HEK293 (cell line): ENCODE measurements at regions not wholly inside any gene's neighbourhood (a gene's known extent, or its start where the extent isn't known, plus 50 kb on each side); places are given as distances from the start of the nearest gene placed in this dataset.

Experiments used
- CTCF ChIA-PET: fragments of 350-600 bp; formaldehyde crosslinking; extraction: SDS; loops from one replicate; lab custom pipeline; 2021; ENCODE audit warnings: antibody characterized with exemption; lab: Yijun Ruan, JAX
- POLR2A ChIA-PET: fragments of 300-600 bp; formaldehyde crosslinking; extraction: SDS; loops from one replicate; lab custom pipeline; 2020; ENCODE audit warnings: antibody characterized with exemption, inconsistent platforms; lab: Yijun Ruan, JAX
- H3K27ac ChIP-seq: fragments of 200-500 bp; sonication (Bioruptor generic); 2 replicates; pipeline ENCODE4 v1.5.1; 2014; ENCODE audit warnings: low read depth, low read length, control low read depth, inconsistent platforms; ENCODE audit errors: extremely low read depth
- H3K36me3 ChIP-seq, 2 experiments: fragments of 200-500 bp in 1 of 2; sonication (Bioruptor generic) in 1 of 2; 1 replicate in 1 of 2; 2 replicates in 1 of 2; pipeline ENCODE4 v1.5.1; 2014 to 2017; ENCODE audit warnings: inconsistent platforms in 2 of 2, low read length in 2 of 2; ENCODE audit not compliant: control insufficient read depth in 2 of 2, insufficient read depth in 1 of 2
- H3K4me1 ChIP-seq: fragments of 200-500 bp; sonication (Bioruptor generic); 2 replicates; pipeline ENCODE4 v1.5.1; 2014; ENCODE audit warnings: mild to moderate bottlenecking, low read length, inconsistent platforms; ENCODE audit not compliant: control insufficient read depth, insufficient read depth
- H3K4me3 ChIP-seq: 2 replicates; pipeline ENCODE4 v1.5.1; 2011; ENCODE audit warnings: low read depth, mild to moderate bottlenecking, control low read depth, low read length, moderate library complexity
- H3K9me3 ChIP-seq: fragments of 200-500 bp; sonication (Bioruptor generic); 2 replicates; pipeline ENCODE4 v1.5.1; 2014; ENCODE audit warnings: low read depth, low read length, inconsistent platforms; ENCODE audit not compliant: control insufficient read depth, insufficient read depth
- HOXA7 ChIP-seq: sonication (generic); formaldehyde crosslinking; IDR thresholded peaks from 2 replicates; pipeline ENCODE4 v1.8.1; 2022; ENCODE audit warnings: missing genetic modification reagents, borderline replicate concordance
- SCRT2 ChIP-seq: fragments of 450-650 bp; formaldehyde crosslinking; IDR thresholded peaks from 2 replicates; pipeline ENCODE4 v1.5.1; 2016; ENCODE audit warnings: missing biosample characterization, missing genetic modification characterization
- SETDB1 ChIP-seq: IDR thresholded peaks from one replicate; pipeline ENCODE4 v1.6.1; 2017; ENCODE audit warnings: mild to moderate bottlenecking, low read length, moderate library complexity, mixed read lengths; ENCODE audit not compliant: insufficient read length
- ZIC2 ChIP-seq: fragments of 450-650 bp; formaldehyde crosslinking; IDR thresholded peaks from 2 replicates; pipeline ENCODE4 v1.5.1; 2016; ENCODE audit warnings: missing biosample characterization, missing genetic modification characterization
- ZNF19 ChIP-seq: fragments of 450-650 bp; formaldehyde crosslinking; IDR thresholded peaks from 2 replicates; pipeline ENCODE4; 2016; ENCODE audit warnings: missing biosample characterization, missing genetic modification characterization, low read depth
- ZNF366 ChIP-seq: fragments of 450-650 bp; formaldehyde crosslinking; conservative IDR thresholded peaks from 2 replicates; pipeline ENCODE4 v1.5.1; 2016; ENCODE audit warnings: missing biosample characterization, missing genetic modification characterization
- ZNF660 ChIP-seq: fragments of 450-650 bp; IDR thresholded peaks from 2 replicates; pipeline ENCODE4 v1.5.1; 2018; ENCODE audit warnings: missing biosample characterization, mild to moderate bottlenecking, missing genetic modification characterization
- ZNF664 ChIP-seq: fragments of 450-650 bp; formaldehyde crosslinking; IDR thresholded peaks from 2 replicates; pipeline ENCODE4 v1.5.1; 2016; ENCODE audit warnings: missing biosample characterization, missing genetic modification characterization
- ZNF677 ChIP-seq: fragments of 450-650 bp; IDR thresholded peaks from 2 replicates; pipeline ENCODE4 v1.5.0; 2018; ENCODE audit warnings: missing biosample characterization, mild to moderate bottlenecking, missing genetic modification characterization, moderate library complexity
- TF ChIP-seq, protein P1 (sequence below): fragments of 450-650 bp; formaldehyde crosslinking; IDR thresholded peaks from 2 replicates; pipeline ENCODE4 v1.5.1; 2017; ENCODE audit warnings: missing biosample characterization, missing genetic modification characterization

DNA sequence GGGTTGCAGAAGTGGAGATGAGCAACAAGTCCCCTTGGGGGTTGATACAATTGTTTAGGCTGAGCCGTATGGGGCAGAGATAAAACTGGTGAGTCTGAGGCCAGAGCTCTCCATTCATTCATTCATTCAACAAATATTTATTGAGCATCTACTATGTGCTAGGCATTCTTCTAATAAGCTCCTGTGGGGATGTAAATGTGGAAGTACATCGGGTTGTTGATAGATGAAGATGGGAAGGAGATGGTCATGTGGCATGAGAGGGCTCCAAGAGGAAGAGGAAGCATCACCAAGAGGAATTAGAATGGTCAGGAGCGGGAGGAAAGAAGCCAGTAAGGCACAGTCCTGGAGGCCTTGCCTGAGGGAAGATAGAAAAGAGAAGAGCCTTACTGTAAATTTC lies 98.7 kb upstream of the MLN start:
- Histone ChIP-seq H3K9me3 (no peaks in the 10 kb centered on the region), H3K4me1 (no peaks in the 10 kb centered on the region), H3K27ac (no peak overlapping the region), H3K36me3 (no peaks in the 10 kb centered on the region), H3K4me3 (no peak overlapping the region)
- TF ChIP-seq SCRT2: peak; percentile 4; the same call in 1 of the 2 replicates
- TF ChIP-seq, protein P1, sequence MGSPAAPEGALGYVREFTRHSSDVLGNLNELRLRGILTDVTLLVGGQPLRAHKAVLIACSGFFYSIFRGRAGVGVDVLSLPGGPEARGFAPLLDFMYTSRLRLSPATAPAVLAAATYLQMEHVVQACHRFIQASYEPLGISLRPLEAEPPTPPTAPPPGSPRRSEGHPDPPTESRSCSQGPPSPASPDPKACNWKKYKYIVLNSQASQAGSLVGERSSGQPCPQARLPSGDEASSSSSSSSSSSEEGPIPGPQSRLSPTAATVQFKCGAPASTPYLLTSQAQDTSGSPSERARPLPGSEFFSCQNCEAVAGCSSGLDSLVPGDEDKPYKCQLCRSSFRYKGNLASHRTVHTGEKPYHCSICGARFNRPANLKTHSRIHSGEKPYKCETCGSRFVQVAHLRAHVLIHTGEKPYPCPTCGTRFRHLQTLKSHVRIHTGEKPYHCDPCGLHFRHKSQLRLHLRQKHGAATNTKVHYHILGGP (tag by site-specific recombination): no peak
- no peak for TF ChIP-seq ZNF660 (tag by site-specific recombination)
- no peak for TF ChIP-seq ZNF366 (tag by site-specific recombination)
- TF ChIP-seq ZNF664: peak; percentile 57; the same call in 1 of the 2 replicates
- ChIA-PET CTCF (interaction anchor here (0.7 kb wide), 1 partner anchor 85 kb away, joined by 5 read pairs; no protein-coding TSS in a partner anchor), POLR2A (no interaction called here)

DNA sequence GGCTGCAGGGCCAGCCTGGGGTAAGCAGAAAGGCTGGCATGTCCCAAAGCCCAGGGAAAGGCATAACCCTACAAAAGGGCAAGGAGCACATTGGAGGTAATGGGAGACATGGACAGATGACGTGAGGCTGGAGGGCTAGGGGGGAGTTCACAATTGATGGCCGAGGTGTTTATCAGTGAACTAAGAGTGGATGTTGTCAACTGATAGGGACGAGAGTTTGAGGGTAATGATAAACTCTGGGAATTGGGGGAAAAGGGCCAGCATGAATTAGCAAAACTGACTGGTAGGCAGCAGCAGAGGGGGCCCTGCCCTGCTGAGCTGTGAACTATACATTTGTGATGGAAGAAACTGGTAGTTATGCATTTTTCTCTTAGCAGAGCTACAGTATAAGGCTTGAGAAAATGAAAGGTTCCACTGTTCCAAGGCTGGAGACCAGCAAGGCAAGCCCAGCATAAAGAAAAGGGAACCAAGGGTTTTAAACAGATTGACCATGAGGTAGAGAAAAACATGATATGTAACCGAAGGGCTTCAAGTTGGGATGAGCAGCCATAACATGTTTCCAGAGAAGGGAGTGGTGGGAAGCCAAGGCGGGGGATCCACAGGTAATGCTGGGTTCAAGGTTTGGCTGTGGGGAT lies 98.1 kb upstream of the MLN start:
- TF ChIP-seq, protein P1 (tag by site-specific recombination): no peak
- no peak for TF ChIP-seq HOXA7 (CRISPR knock-in tag)
- peak; percentile 45; the same call in 1 of the 2 replicates for TF ChIP-seq SCRT2
- Histone ChIP-seq H3K9me3 (no peaks in the 10 kb centered on the region), H3K36me3 (no peaks in the 10 kb centered on the region), H3K4me3 (no peak overlapping the region), H3K27ac (no peak overlapping the region), H3K4me1 (no peaks in the 10 kb centered on the region)
- ChIA-PET CTCF (interaction anchor here (0.7 kb wide), 1 partner anchor 85 kb away, joined by 5 read pairs; no protein-coding TSS in a partner anchor), POLR2A (no interaction called here)

DNA sequence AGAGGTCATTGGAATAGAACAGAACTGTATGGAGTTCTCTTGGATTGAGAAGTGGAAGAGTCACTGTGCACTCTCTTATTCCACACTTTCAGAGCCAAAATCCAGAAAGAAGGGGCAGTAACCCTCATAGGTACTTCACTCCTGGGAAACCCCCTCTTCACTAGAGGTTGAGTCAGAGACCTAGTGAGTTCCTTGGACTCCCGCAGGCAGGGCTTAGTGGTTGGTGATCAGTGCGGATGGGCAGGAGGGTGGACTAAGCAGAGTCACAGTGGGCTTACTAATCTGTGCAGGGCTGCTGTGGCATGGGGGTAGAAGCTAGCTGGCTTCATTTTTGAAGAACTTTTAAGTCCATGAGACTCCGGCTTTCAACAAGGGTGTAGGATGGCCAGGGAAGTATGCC lies 95.0 kb upstream of the MLN start:
- H3K4me3 ChIP-seq: no peak overlapping the region
- TF ChIP-seq ZNF19 (tag by site-specific recombination) (no peak), SCRT2 (0 out of 2 replicates have a peak, but pooled peaks have one; percentile 4)
- no peaks in the 10 kb centered on the region for H3K9me3 ChIP-seq
- no peaks in the 10 kb centered on the region for H3K4me1 ChIP-seq
- CTCF ChIA-PET: no interaction called here
- no peaks in the 10 kb centered on the region for H3K36me3 ChIP-seq
- H3K27ac ChIP-seq: no peak overlapping the region
- POLR2A ChIA-PET: no interaction called here

DNA sequence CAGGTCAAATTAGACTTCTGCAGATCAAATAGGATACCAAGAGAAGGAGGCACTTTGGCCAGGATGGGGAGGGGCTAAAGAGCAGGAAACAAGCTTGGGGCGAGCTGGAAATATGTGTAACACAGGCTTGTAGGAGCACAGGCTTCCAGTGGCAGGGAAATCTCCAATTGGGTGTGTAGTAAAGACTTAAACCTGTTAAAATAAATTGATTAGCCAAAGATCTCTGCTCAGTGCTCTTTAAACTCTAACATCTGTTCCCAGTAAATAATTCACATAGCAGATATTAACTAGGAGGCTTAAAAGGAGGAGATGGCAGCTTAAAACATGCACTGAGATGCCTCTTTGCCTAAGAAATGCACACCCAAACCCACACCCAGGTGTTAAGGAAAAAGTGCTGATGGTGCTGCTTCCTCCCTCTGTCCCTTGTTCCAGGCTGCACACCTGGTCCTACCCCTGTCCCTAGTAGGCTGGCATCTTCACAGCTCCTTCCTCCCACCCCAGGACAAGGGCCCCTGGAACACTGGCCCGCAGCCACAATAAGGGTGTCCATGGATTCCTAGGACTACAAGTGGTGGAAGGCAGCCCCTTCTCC lies 93.5 kb upstream of the MLN start:
- Histone ChIP-seq H3K4me3 (no peak overlapping the region), H3K9me3 (no peaks in the 10 kb centered on the region), H3K27ac (no peak overlapping the region), H3K36me3 (no peaks in the 10 kb centered on the region), H3K4me1 (no peaks in the 10 kb centered on the region)
- ChIA-PET POLR2A (no interaction called here), CTCF (interaction anchor here (0.6 kb wide), 1 partner anchor 21 kb away, joined by 3 read pairs; no protein-coding TSS in a partner anchor)
- TF ChIP-seq SETDB1: no peak
- TF ChIP-seq ZIC2 (tag by site-specific recombination): no peak
- no peak for TF ChIP-seq ZNF677 (tag by site-specific recombination)
